Panc1 (cell line): ENCODE measurements at regions not wholly inside any gene's neighbourhood (a gene's known extent, or its start where the extent isn't known, plus 50 kb on each side); places are given as distances from the start of the nearest gene placed in this dataset.

Source experiments
- ATAC-seq: fragments of 200-7000 bp; cut with Tn5 transposase; 2 replicates; pipeline ENCODE4 v1.9.1; 2020; ENCODE audit warnings: mild to moderate bottlenecking, moderate library complexity
- BruUV-seq: library from RNA; stranded (reverse); fragments of 400-500 nt; replicated peaks from 2 replicates; lab custom pipeline; 2021; lab: Mats Ljungman, UMichigan
- CTCF ChIA-PET: fragments of 300-600 bp; sonication (Branson Sonifier 250); formaldehyde crosslinking; loops from one replicate; lab custom pipeline; 2022; ENCODE audit warnings: antibody characterized with exemption; lab: Charles Lee
- POLR2A ChIA-PET: fragments of 300-600 bp; sonication (Branson Sonifier 250); formaldehyde crosslinking; loops from one replicate; lab custom pipeline; 2022; ENCODE audit warnings: antibody characterized with exemption; lab: Charles Lee
- DNase-seq: peaks from one replicate; pipeline ENCODE4 v3.0.0-alpha.2; 2010; ENCODE audit warnings: low read depth, low spot score
- H3K27ac ChIP-seq: 2 replicates; pipeline ENCODE4 v1.5.1; 2011; ENCODE audit warnings: mild to moderate bottlenecking, low read length, inconsistent platforms
- H3K27me3 ChIP-seq: fragments of 200-500 bp; sonication (Bioruptor generic); 2 replicates; pipeline ENCODE4 v1.6.0; 2014; ENCODE audit warnings: low read length, inconsistent platforms; ENCODE audit not compliant: control insufficient read depth, insufficient read depth
- H3K36me3 ChIP-seq: fragments of 200-500 bp; sonication (Bioruptor generic); 2 replicates; pipeline ENCODE4 v1.5.1; 2014; ENCODE audit warnings: inconsistent platforms, mild to moderate bottlenecking, low read length, moderate library complexity; ENCODE audit not compliant: control insufficient read depth, insufficient read depth
- H3K4me1 ChIP-seq: 2 replicates; pipeline ENCODE4 v1.5.1; 2011; ENCODE audit warnings: inconsistent platforms, mild to moderate bottlenecking, low read length, moderate library complexity; ENCODE audit not compliant: control insufficient read depth, insufficient read depth
- H3K4me3 ChIP-seq, 2 experiments: 2 replicates each; pipeline ENCODE4 v1.5.1; 2011 to 2012; ENCODE audit warnings: low read depth in 2 of 2, low read length in 2 of 2, mild to moderate bottlenecking in 2 of 2, inconsistent platforms in 1 of 2, moderate library complexity in 1 of 2
- H3K9me3 ChIP-seq: fragments of 200-500 bp; sonication (Bioruptor generic); 2 replicates; pipeline ENCODE4 v1.5.1; 2014; ENCODE audit warnings: low read depth, mild to moderate bottlenecking, inconsistent platforms, low read length, moderate library complexity; ENCODE audit not compliant: control insufficient read depth, insufficient read depth
- POLR2AphosphoS5 ChIP-seq: IDR thresholded peaks from 2 replicates; pipeline ENCODE4 v1.6.1; 2012; ENCODE audit warnings: mild to moderate bottlenecking, low read depth, low read length, moderate library complexity
- TCF7L2 ChIP-seq: IDR thresholded peaks from 2 replicates; pipeline ENCODE4 v1.6.1; 2011; ENCODE audit warnings: mild to moderate bottlenecking, low read depth, low read length, inconsistent platforms
- in situ Hi-C: cut with HindIII; loops from 2 replicates; pipeline ENCODE4 v1.10.0; 2016; ENCODE audit warnings: low sequenced_read_pairs, low pct_unique_long_range_greater_than_20kb
- intact Hi-C: fragments of 100-400 bp; cut with micrococcal nuclease; formaldehyde crosslinking; loops from one replicate; pipeline ENCODE4 v1.10.0; 2022; ENCODE audit not compliant: unreplicated experiment

DNA sequence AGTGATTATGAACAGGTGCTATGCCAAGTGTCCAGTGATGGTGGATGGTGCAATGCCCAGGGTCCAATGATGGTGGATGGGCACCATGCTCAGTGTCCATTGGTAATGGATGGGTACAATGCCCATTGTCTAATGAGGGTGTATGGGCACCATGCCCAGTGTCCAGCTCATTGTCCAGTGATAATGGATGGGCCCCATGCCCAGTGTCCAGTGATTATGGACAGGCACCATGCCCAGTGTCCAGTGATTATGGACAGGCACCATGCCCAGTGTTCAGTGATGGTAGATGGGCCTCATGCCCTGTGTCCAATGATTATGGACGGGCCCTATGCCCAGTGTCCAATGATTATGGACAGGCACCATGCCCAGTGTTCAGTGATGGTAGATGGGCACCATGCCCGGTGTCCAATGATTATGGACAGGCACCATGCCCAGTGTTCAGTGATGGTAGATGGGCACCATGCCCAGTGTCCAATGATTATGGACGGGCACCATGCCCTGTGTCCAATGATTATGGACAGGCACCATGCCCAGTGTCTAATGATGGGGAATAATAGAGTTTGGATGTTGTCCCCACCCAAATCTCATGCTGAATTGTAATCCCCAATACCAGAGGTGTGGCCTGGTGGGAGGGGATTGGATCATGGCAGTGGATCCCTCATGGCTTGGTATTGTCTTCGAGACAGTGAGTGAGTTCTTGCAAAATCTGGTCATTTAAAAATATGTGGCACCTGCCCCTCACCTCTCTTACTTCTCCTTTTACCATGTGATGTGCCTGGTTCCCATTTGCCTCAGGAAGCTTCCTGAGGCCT, 87.8 kb downstream of the ANKRD10 start:
- no TSS peak for BruUV-seq
- in situ Hi-C loops (no loop called here), intact Hi-C loops (no loop called here)
- POLR2A ChIA-PET = no interaction called here
- Histone ChIP-seq H3K9me3 (no peaks in the 10 kb centered on the region), H3K4me1 (no peaks in the 10 kb centered on the region), H3K27ac (no peak overlapping the region), H3K4me3 (no peak overlapping the region), H3K27me3 (no peaks in the 10 kb centered on the region), H3K36me3 (no peaks in the 10 kb centered on the region)
- DNase-seq (no peak), ATAC-seq (no peak)
- CTCF ChIA-PET = no interaction called here
- TF ChIP-seq POLR2AphosphoS5 (no peak), TCF7L2 (no peak)
